ENCODE measurements at regions not wholly inside any gene's neighbourhood (a gene's known extent, or its start where the extent isn't known, plus 50 kb on each side); places are given as distances from the start of the nearest gene placed in this dataset.

- no peak overlapping the region for H3K9ac ChIP-seq (ENCODE audit: low read depth in 1 of 2, low read length in 2 of 2)
- no peaks in the 10 kb centered on the region for H3K27me3 ChIP-seq (ENCODE audit: control insufficient read depth in 4 of 4, insufficient read depth in 4 of 4, low read length in 3 of 4)
- no peak for DNase-seq (ENCODE audit: low spot score)
- H3K27ac ChIP-seq (ENCODE audit: low read depth in 1 of 2, low read length in 2 of 2): no peak overlapping the region
- no peak overlapping the region for H3K4me3 ChIP-seq (ENCODE audit: low read depth in 1 of 3, low read length in 3 of 3)
- H3K9me3 ChIP-seq (ENCODE audit: control insufficient read depth in 4 of 4, low read length in 3 of 4): no peaks in the 10 kb centered on the region
- TF ChIP-seq GABPA (IDR thresholded peaks at IDR 0.05 in 1 of 2, conservative IDR thresholded peaks at IDR 0.05 in 1 of 2) (no peak), YY1 (IDR thresholded peaks at IDR 0.05) (no peak), REST (IDR thresholded peaks at IDR 0.05) (no peak)
- H3K36me3 ChIP-seq (ENCODE audit: control insufficient read depth in 4 of 4, insufficient read depth in 3 of 4, low read depth in 1 of 4, low read length in 3 of 4): no peaks in the 10 kb centered on the region
- WGBS: 89% methylated on average over 13 of the region's 13 CpGs
- H3K4me1 ChIP-seq (ENCODE audit: control insufficient read depth in 4 of 4, insufficient read depth in 4 of 4, low read length in 3 of 4): no peaks in the 10 kb centered on the region
Observed at GRCh38 chr14:100423317-100424010, 100.3 kb downstream of the SLC25A47 start.

GRCh38 chr14:100424504-100425428, 101.6 kb downstream of the SLC25A47 start:
- DNase-seq (ENCODE audit: low spot score): no peak
- Histone ChIP-seq H3K9me3 (ENCODE audit: control insufficient read depth in 4 of 4, low read length in 3 of 4) (no peaks in the 10 kb centered on the region), H3K36me3 (ENCODE audit: control insufficient read depth in 4 of 4, insufficient read depth in 3 of 4, low read depth in 1 of 4, low read length in 3 of 4) (no peaks in the 10 kb centered on the region), H3K27me3 (ENCODE audit: control insufficient read depth in 4 of 4, insufficient read depth in 4 of 4, low read length in 3 of 4) (no peaks in the 10 kb centered on the region), H3K27ac (ENCODE audit: low read depth in 1 of 2, low read length in 2 of 2) (no peak overlapping the region), H3K4me3 (ENCODE audit: low read depth in 1 of 3, low read length in 3 of 3) (no peak overlapping the region), H3K9ac (ENCODE audit: low read depth in 1 of 2, low read length in 2 of 2) (no peak overlapping the region), H3K4me1 (ENCODE audit: control insufficient read depth in 4 of 4, insufficient read depth in 4 of 4, low read length in 3 of 4) (no peaks in the 10 kb centered on the region)
- TF ChIP-seq ATF3 (IDR thresholded peaks at IDR 0.05): no peak
- TF ChIP-seq FOXA1 (IDR thresholded peaks at IDR 0.05): no peak
- TF ChIP-seq NR2F2 (IDR thresholded peaks at IDR 0.05): no peak
- no peak for TF ChIP-seq ZBTB33 (IDR thresholded peaks at IDR 0.05)
- TF ChIP-seq RXRA (IDR thresholded peaks at IDR 0.05): no peak
- no peak for TF ChIP-seq JUND (IDR thresholded peaks at IDR 0.05)
- TF ChIP-seq REST (IDR thresholded peaks at IDR 0.05): no peak
- TF ChIP-seq HNF4G (IDR thresholded peaks at IDR 0.05): no peak
- no peak for TF ChIP-seq FOXA2 (IDR thresholded peaks at IDR 0.05)
- TF ChIP-seq GABPA (IDR thresholded peaks at IDR 0.05 in 1 of 2, conservative IDR thresholded peaks at IDR 0.05 in 1 of 2): no peak
- TF ChIP-seq SP1 (IDR thresholded peaks at IDR 0.05): no peak
- TF ChIP-seq YY1 (IDR thresholded peaks at IDR 0.05): no peak
- WGBS: 89% methylated on average over 6 of the region's 6 CpGs

All from liver (tissue), 7 donors.